Type B pancreatic cell (in vitro differentiated cells): ENCODE measurements at regions not wholly inside any gene's neighbourhood (a gene's known extent, or its start where the extent isn't known, plus 50 kb on each side); places are given as distances from the start of the nearest gene placed in this dataset.

Experiments
- DNase-seq: peaks from one replicate; pipeline ENCODE4 v3.0.0; 2021; ENCODE audit warnings: mixed read lengths; ENCODE audit not compliant: unreplicated experiment; ENCODE audit errors: extremely low spot score
- H3K27ac Mint-ChIP-seq: 2 replicates; pipeline ENCODE4 v1.8.0; 2021; ENCODE audit warnings: mild to moderate bottlenecking, mixed read lengths
- H3K27me3 Mint-ChIP-seq: 2 replicates; pipeline ENCODE4 v1.8.0; 2021; ENCODE audit warnings: mixed read lengths
- H3K36me3 Mint-ChIP-seq: 2 replicates; pipeline ENCODE4 v1.8.0; 2021; ENCODE audit warnings: mixed read lengths
- H3K4me1 Mint-ChIP-seq: one replicate; pipeline ENCODE4 v1.8.0; 2021; ENCODE audit warnings: mixed read lengths; ENCODE audit not compliant: unreplicated experiment
- H3K4me3 Mint-ChIP-seq: 2 replicates; pipeline ENCODE4 v1.8.0; 2021; ENCODE audit warnings: mild to moderate bottlenecking, mixed read lengths
- H3K9me3 Mint-ChIP-seq: 2 replicates; pipeline ENCODE4 v1.8.0; 2021; ENCODE audit warnings: mixed read lengths
- CTCF ChIP-seq: fragments of 200-600 bp; sonication (generic); conservative IDR thresholded peaks from 2 replicates; pipeline ENCODE4 v1.5.0; 2021; ENCODE audit warnings: antibody characterized with exemption, mild to moderate bottlenecking

GRCh38 chr18:46378126-46378863, 274.1 kb downstream of the HAUS1 start:
- Mint-ChIP-seq H3K4me1 (peaks cover 34% of the 10 kb centered on the region), H3K36me3 (no peaks in the 10 kb centered on the region), H3K4me3 (no peak overlapping the region), H3K27me3 (no peaks in the 10 kb centered on the region), H3K27ac (no peak overlapping the region), H3K9me3 (no peaks in the 10 kb centered on the region)
- no peak for TF ChIP-seq CTCF
- DNase-seq, result no peak

DNA sequence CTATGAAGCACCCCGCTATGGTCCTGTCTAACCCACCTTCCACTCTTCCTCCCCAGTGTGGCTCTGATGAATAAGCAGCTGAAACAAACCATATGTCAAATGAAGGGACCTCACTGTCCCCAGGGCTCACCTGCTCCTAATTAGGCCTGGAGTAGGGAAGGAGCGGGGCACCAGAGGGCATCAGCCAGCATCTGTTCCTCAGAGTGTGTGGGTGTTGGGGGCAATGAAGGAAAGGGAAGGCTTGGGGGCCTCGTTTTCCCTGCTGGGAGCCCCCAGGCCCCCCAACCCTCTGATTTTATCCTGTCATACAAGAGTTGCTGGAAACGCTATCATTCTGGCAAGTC, 274.7 kb downstream of the HAUS1 start:
- H3K4me3 Mint-ChIP-seq, result no peak overlapping the region
- no peaks in the 10 kb centered on the region for H3K27me3 Mint-ChIP-seq
- no peak for TF ChIP-seq CTCF
- peaks cover 30% of the 10 kb centered on the region for H3K4me1 Mint-ChIP-seq
- H3K36me3 Mint-ChIP-seq, result no peaks in the 10 kb centered on the region
- H3K27ac Mint-ChIP-seq, result no peak overlapping the region
- no peaks in the 10 kb centered on the region for H3K9me3 Mint-ChIP-seq
- DNase-seq, result no peak

DNA sequence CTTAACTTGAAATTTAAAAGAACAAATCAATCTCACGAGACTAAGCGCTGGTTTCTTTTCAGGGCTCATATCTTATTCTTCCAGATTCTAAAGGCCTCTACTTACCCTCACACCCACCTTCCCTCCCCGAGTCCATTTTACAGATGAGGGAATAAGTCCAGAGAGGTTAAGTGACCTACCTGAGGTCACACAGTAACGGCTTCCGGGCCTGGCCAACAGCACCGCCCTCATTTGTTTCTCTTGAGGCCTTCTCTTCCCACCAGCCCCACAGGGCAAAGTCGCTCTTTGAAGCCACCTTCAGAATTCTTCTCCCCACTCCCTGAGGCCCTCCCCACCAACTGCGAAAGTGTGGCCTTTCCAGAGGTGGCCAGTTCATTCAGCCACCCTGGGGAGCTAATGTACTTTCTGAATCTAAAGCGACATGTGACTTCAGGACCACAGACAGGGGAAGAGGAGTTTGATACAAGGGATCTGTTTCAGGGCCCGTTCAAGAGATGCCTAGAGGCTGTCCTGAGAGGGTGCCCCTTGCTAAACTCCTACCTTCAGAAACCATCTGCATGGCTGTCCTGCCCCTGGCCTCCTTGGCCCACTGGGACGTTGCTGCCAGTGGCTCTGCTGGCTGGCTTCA, 275.3 kb downstream of the HAUS1 start:
- TF ChIP-seq CTCF, result no peak
- Mint-ChIP-seq H3K27ac (no peak overlapping the region), H3K4me1 (peaks cover 26% of the 10 kb centered on the region), H3K9me3 (no peaks in the 10 kb centered on the region), H3K4me3 (no peak overlapping the region), H3K36me3 (peaks cover 3% of the 10 kb centered on the region), H3K27me3 (no peaks in the 10 kb centered on the region)
- no peak for DNase-seq

DNA sequence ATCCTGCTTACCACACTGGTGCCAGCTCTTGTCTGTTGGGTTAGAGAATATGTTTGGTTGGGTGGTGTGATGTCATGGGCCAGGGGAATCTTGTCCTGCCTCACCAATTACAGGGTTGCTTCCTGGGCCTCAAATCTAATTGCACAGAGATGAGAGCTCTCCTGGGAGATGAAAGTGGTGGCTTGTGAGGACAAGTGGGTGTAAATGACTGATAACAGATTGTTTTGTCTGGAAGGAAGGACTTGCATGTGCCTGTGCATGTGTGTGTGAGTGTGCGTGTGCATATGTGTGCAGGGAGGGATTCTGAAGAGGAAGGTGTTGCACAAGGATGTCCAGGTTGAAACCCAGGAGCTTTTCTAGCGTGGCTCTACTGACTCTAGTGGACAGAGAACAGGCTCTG, 271.9 kb downstream of the LOXHD1 start:
- Mint-ChIP-seq H3K27me3 (no peaks in the 10 kb centered on the region), H3K9me3 (no peaks in the 10 kb centered on the region), H3K27ac (no peak overlapping the region), H3K36me3 (peaks cover 8% of the 10 kb centered on the region), H3K4me3 (no peak overlapping the region), H3K4me1 (peaks cover 17% of the 10 kb centered on the region)
- no peak for TF ChIP-seq CTCF
- no peak for DNase-seq

GRCh38 chr18:46386788-46387187, 270.2 kb downstream of the LOXHD1 start:
- no peak for DNase-seq
- Mint-ChIP-seq H3K9me3 (no peaks in the 10 kb centered on the region), H3K27me3 (no peaks in the 10 kb centered on the region), H3K4me1 (peaks cover 17% of the 10 kb centered on the region), H3K36me3 (peaks cover 8% of the 10 kb centered on the region), H3K4me3 (no peak overlapping the region), H3K27ac (no peak overlapping the region)
- no peak for TF ChIP-seq CTCF
